Upper lobe of left lung (tissue), 6 donors: ENCODE measurements at regions not wholly inside any gene's neighbourhood (a gene's known extent, or its start where the extent isn't known, plus 50 kb on each side); places are given as distances from the start of the nearest gene placed in this dataset.

Experiments
- ATAC-seq, 2 donors: fragments of 200-7000 bp; cut with Tn5 transposase; one replicate each; pipeline ENCODE4 v1.9.1; 2022; ENCODE audit warnings: mild to moderate bottlenecking in 2 of 2, moderate library complexity in 2 of 2; ENCODE audit not compliant: low FRiP score in 2 of 2
- DNase-seq, 2 donors: peaks; one replicate each; pipeline ENCODE4 v3.0.0-alpha.2; 2019 to 2020
- H3K27ac ChIP-seq, 4 donors: fragments of 200-600 bp; sonication (generic); one replicate each; pipeline ENCODE4 v1.5.1; 2016 to 2019
- H3K27me3 ChIP-seq, 4 donors: fragments of 200-600 bp; sonication (generic); one replicate each; pipeline ENCODE4 v1.5.1; 2017 to 2019
- H3K36me3 ChIP-seq, 4 donors: fragments of 200-600 bp; sonication (generic); one replicate each; pipeline ENCODE4 v1.5.1; 2016 to 2019
- H3K4me1 ChIP-seq, 4 donors: fragments of 200-600 bp; sonication (generic); one replicate each; pipeline ENCODE4 v1.5.1; 2018 to 2019
- H3K4me3 ChIP-seq, 4 donors: fragments of 200-600 bp; sonication (generic); one replicate each; pipeline ENCODE4 v1.5.1; 2017 to 2019; ENCODE audit warnings: mild to moderate bottlenecking in 2 of 4, moderate library complexity in 1 of 4
- H3K9me3 ChIP-seq, 4 donors: fragments of 200-600 bp; sonication (generic); one replicate each; pipeline ENCODE4 v1.5.1; 2018 to 2019
- CTCF ChIP-seq, 6 experiments: fragments of 450-650 bp in 4 of 6; fragments of 200-600 bp in 2 of 6; sonication (generic) in 2 of 6; IDR thresholded peaks; one replicate each; pipeline ENCODE4 v1.5.1; 2016 to 2019; ENCODE audit warnings: antibody characterized with exemption in 6 of 6
- EP300 ChIP-seq, 4 donors: sonication (generic); formaldehyde crosslinking; IDR thresholded peaks; one replicate each; pipeline ENCODE4 v1.5.1; 2017; ENCODE audit warnings: antibody characterized with exemption in 4 of 4, control low read depth in 2 of 4
- POLR2A ChIP-seq, 4 donors: fragments of 450-650 bp; IDR thresholded peaks; one replicate each; pipeline ENCODE4 v1.5.1; 2016 to 2017; ENCODE audit warnings: antibody characterized with exemption in 4 of 4, mild to moderate bottlenecking in 2 of 4
- POLR2AphosphoS5 ChIP-seq, 2 donors: sonication (generic); formaldehyde crosslinking; IDR thresholded peaks; one replicate each; pipeline ENCODE4 v1.5.1; 2017; ENCODE audit warnings: antibody characterized with exemption in 2 of 2
- WGBS, 2 donors: methylation state at CpG; one replicate each; pipeline ENCODE4 v1.1.5; 2017 to 2018; 5-methylcytosine and 5-hydroxymethylcytosine counted together
- donor health status: DM: no; HTN: no; CAD: no; lungs with moderate emphysema.
- donor health status: DM: no; HTN: yes; CAD: no; lungs with severe emphysema.

GRCh38 chr7:22909917-22910316, 87.3 kb upstream of the TOMM7 start:
- Histone ChIP-seq H3K36me3 (no peaks in the 10 kb centered on the region), H3K27ac (no peak overlapping the region), H3K27me3 (no peaks in the 10 kb centered on the region), H3K4me3 (no peak overlapping the region), H3K9me3 (no peaks in the 10 kb centered on the region), H3K4me1 (no peaks in the 10 kb centered on the region)
- WGBS, 2 donors, result 75 to 86% methylated on average over 3 of the region's 3 CpGs
- TF ChIP-seq POLR2AphosphoS5 (IDR thresholded peaks at IDR 0.05), result no peak
- no peak for TF ChIP-seq POLR2A (IDR thresholded peaks at IDR 0.05)
- no peak for TF ChIP-seq CTCF (IDR thresholded peaks at IDR 0.05)
- no peak for TF ChIP-seq EP300 (IDR thresholded peaks at IDR 0.05)
- ATAC-seq (no peak), DNase-seq (no peak)

- no peak for DNase-seq
- TF ChIP-seq EP300 (IDR thresholded peaks at IDR 0.05) (no peak), POLR2A (IDR thresholded peaks at IDR 0.05) (no peak), CTCF (IDR thresholded peaks at IDR 0.05) (no peak), POLR2AphosphoS5 (IDR thresholded peaks at IDR 0.05) (no peak)
- WGBS, 2 donors, result 93 to 100% methylated on average over 3 of the region's 3 CpGs
Observed at GRCh38 chr7:22907805-22908204, 85.2 kb upstream of the TOMM7 start.

GRCh38 chr7:22900784-22901183, 78.1 kb upstream of the TOMM7 start:
- Histone ChIP-seq H3K9me3 (no peaks in the 10 kb centered on the region), H3K4me3 (no peak overlapping the region), H3K27me3 (no peaks in the 10 kb centered on the region), H3K36me3 (no peaks in the 10 kb centered on the region), H3K27ac (no peak overlapping the region), H3K4me1 (no peaks in the 10 kb centered on the region)
- WGBS, 2 donors, result 80 to 94% methylated on average over 2 of the region's 2 CpGs
- TF ChIP-seq POLR2A (IDR thresholded peaks at IDR 0.05), result no peak
- no peak for TF ChIP-seq CTCF (IDR thresholded peaks at IDR 0.05)
- ATAC-seq (no peak), DNase-seq (no peak)

More at GRCh38 chr7:22907805-22908204, 85.2 kb upstream of the TOMM7 start:
- Histone ChIP-seq H3K27me3 (no peaks in the 10 kb centered on the region), H3K27ac (no peak overlapping the region), H3K9me3 (no peaks in the 10 kb centered on the region), H3K4me3 (no peak overlapping the region), H3K36me3 (no peaks in the 10 kb centered on the region), H3K4me1 (no peaks in the 10 kb centered on the region)
- ATAC-seq, result no peak

- Histone ChIP-seq H3K36me3 (no peaks in the 10 kb centered on the region), H3K27ac (no peak overlapping the region), H3K27me3 (no peaks in the 10 kb centered on the region), H3K4me1 (no peaks in the 10 kb centered on the region), H3K4me3 (no peak overlapping the region), H3K9me3 (no peaks in the 10 kb centered on the region)
- no peak for ATAC-seq
- no peak for DNase-seq
- WGBS, 2 donors, result 87 to 91% methylated on average over 1 of the region's 1 CpG
- TF ChIP-seq POLR2A (IDR thresholded peaks at IDR 0.05) (no peak), CTCF (IDR thresholded peaks at IDR 0.05) (no peak), POLR2AphosphoS5 (IDR thresholded peaks at IDR 0.05) (no peak), EP300 (IDR thresholded peaks at IDR 0.05) (no peak)
Observed at GRCh38 chr7:22900101-22900500, 77.5 kb upstream of the TOMM7 start.

GRCh38 chr7:22896917-22897316, 74.3 kb upstream of the TOMM7 start:
- Histone ChIP-seq H3K4me3 (no peak overlapping the region), H3K27me3 (no peaks in the 10 kb centered on the region), H3K27ac (no peak overlapping the region), H3K9me3 (no peaks in the 10 kb centered on the region), H3K4me1 (no peaks in the 10 kb centered on the region), H3K36me3 (no peaks in the 10 kb centered on the region)
- no peak for DNase-seq
- TF ChIP-seq POLR2AphosphoS5 (IDR thresholded peaks at IDR 0.05) (no peak), EP300 (IDR thresholded peaks at IDR 0.05) (no peak), POLR2A (IDR thresholded peaks at IDR 0.05) (no peak), CTCF (IDR thresholded peaks at IDR 0.05) (no peak)
- 63 to 85% methylated on average over 5 of the region's 5 CpGs for WGBS, 2 donors
- no peak for ATAC-seq
